Mucosa of descending colon (tissue), 3 donors: ENCODE measurements at regions not wholly inside any gene's neighbourhood (a gene's known extent, or its start where the extent isn't known, plus 50 kb on each side); places are given as distances from the start of the nearest gene placed in this dataset.

ENCODE experiments used
- ATAC-seq: fragments of 200-7000 bp; cut with Tn5 transposase; one replicate; pipeline ENCODE4 v1.9.1; 2020; ENCODE audit warnings: mild to moderate bottlenecking, moderate library complexity
- DNase-seq, 3 donors: peaks; one replicate each; pipeline ENCODE4 v3.0.0-alpha.2; 2020
- H3K36me3 ChIP-seq: fragments of 200-600 bp; one replicate; pipeline ENCODE4 v1.8.0; 2021; ENCODE audit warnings: low read depth, mild to moderate bottlenecking
- H3K4me1 ChIP-seq: fragments of 200-600 bp; one replicate; pipeline ENCODE4 v1.8.0; 2021; ENCODE audit warnings: low read depth, mild to moderate bottlenecking
- H3K4me3 ChIP-seq: fragments of 200-600 bp; one replicate; pipeline ENCODE4 v1.8.0; 2021; ENCODE audit warnings: mild to moderate bottlenecking
- H3K9me3 ChIP-seq: fragments of 200-600 bp; one replicate; pipeline ENCODE4 v1.8.0; 2021; ENCODE audit warnings: mild to moderate bottlenecking
- CTCF ChIP-seq: fragments of 200-600 bp; IDR thresholded peaks from one replicate; pipeline ENCODE4 v1.8.0; 2022; ENCODE audit warnings: antibody characterized with exemption, mild to moderate bottlenecking
- intact Hi-C, 2 donors: fragments of 100-400 bp; cut with DNase I in 1 of 2; cut with micrococcal nuclease in 1 of 2; formaldehyde crosslinking; loops; one replicate each; pipeline versions ENCODE4 v1.11.0 to v1.11.1; 2022; cut with DNase I, micrococcal nuclease
- donor health status: DM: no; HTN: no; CAD: no; lungs with moderate emphysema.
- donor health status: DM: no; HTN: no; CAD: no.
- donor health status: DM: no; HTN: yes; CAD: no.

- ATAC-seq (no peak), DNase-seq (no peak)
- H3K4me1 ChIP-seq = no peaks in the 10 kb centered on the region
- intact Hi-C loops = no loop called here
- no peaks in the 10 kb centered on the region for H3K36me3 ChIP-seq
- H3K9me3 ChIP-seq = no peaks in the 10 kb centered on the region
- TF ChIP-seq CTCF = no peak
- no peak overlapping the region for H3K4me3 ChIP-seq
Measured at GRCh38 chr11:96642583-96642982, 252.8 kb downstream of the JRKL start.

- no peak for ATAC-seq
- no peak overlapping the region for H3K4me3 ChIP-seq
- H3K4me1 ChIP-seq = no peaks in the 10 kb centered on the region
- H3K9me3 ChIP-seq = no peaks in the 10 kb centered on the region
- intact Hi-C loops = no loop called here
- no peaks in the 10 kb centered on the region for H3K36me3 ChIP-seq
- TF ChIP-seq CTCF = no peak
- DNase-seq = no peak
Measured at GRCh38 chr11:96643173-96643572, 253.4 kb downstream of the JRKL start.

GRCh38 chr11:96647621-96648020 lies 257.8 kb downstream of the JRKL start:
- no peaks in the 10 kb centered on the region for H3K4me1 ChIP-seq
- H3K4me3 ChIP-seq = no peak overlapping the region
- DNase-seq = no peak
- no peak for TF ChIP-seq CTCF
- no peak for ATAC-seq
- no peaks in the 10 kb centered on the region for H3K9me3 ChIP-seq
- intact Hi-C loops = no loop called here
- H3K36me3 ChIP-seq = no peaks in the 10 kb centered on the region

GRCh38 chr11:96648991-96649390 lies 259.2 kb downstream of the JRKL start:
- no peaks in the 10 kb centered on the region for H3K36me3 ChIP-seq
- no peaks in the 10 kb centered on the region for H3K4me1 ChIP-seq
- ATAC-seq = no peak
- intact Hi-C loops = no loop called here
- no peak for TF ChIP-seq CTCF
- DNase-seq = peak in 1 of 3 donors; percentile 4
- H3K4me3 ChIP-seq = no peak overlapping the region
- no peaks in the 10 kb centered on the region for H3K9me3 ChIP-seq

GRCh38 chr11:96652516-96652915 lies 262.7 kb downstream of the JRKL start:
- no peak for DNase-seq
- no peak for ATAC-seq
- H3K36me3 ChIP-seq = no peaks in the 10 kb centered on the region
- no peaks in the 10 kb centered on the region for H3K9me3 ChIP-seq
- intact Hi-C loops = no loop called here
- TF ChIP-seq CTCF = no peak
- no peak overlapping the region for H3K4me3 ChIP-seq
- H3K4me1 ChIP-seq = no peaks in the 10 kb centered on the region

- no peak for ATAC-seq
- intact Hi-C loops = no loop called here
Measured at GRCh38 chr11:96655474-96655873, 265.7 kb downstream of the JRKL start.

More at GRCh38 chr11:96655474-96655873, 265.7 kb downstream of the JRKL start:
- no peak for TF ChIP-seq CTCF
- Histone ChIP-seq H3K4me3 (no peak overlapping the region), H3K4me1 (no peaks in the 10 kb centered on the region), H3K9me3 (no peaks in the 10 kb centered on the region), H3K36me3 (no peaks in the 10 kb centered on the region)
- DNase-seq = no peak
